ENCODE measurements at regions not wholly inside any gene's neighbourhood (a gene's known extent, or its start where the extent isn't known, plus 50 kb on each side); places are given as distances from the start of the nearest gene placed in this dataset.
"Not testable (repeated sequence)": the region's sequence is repeated elsewhere in the genome, so short reads cannot be mapped to it uniquely, and the experiment has no call there.

DNA sequence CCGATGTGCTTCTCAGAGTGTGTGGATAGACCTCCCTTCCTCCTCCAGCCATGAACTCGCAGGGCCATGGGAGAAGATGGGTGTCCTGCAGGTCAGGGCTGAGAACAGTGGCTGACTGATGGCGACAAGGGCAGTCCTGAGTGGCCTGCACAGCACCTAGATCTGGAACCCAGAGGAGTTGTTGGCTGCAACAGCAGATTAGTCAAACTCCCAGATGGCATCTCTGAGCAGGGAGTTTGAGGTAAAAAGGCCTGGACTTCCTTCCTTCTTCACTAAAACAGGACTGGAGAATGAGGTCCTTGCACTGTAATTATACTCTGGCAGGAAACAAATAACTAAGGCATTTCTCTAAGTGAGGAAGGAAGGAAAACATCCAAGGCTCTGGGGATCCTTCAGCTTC lies 160.8 kb downstream of the MYCN start:
- no peak overlapping the region for H3K4me3 ChIP-seq (ENCODE audit: low read depth, low read length)

DNA sequence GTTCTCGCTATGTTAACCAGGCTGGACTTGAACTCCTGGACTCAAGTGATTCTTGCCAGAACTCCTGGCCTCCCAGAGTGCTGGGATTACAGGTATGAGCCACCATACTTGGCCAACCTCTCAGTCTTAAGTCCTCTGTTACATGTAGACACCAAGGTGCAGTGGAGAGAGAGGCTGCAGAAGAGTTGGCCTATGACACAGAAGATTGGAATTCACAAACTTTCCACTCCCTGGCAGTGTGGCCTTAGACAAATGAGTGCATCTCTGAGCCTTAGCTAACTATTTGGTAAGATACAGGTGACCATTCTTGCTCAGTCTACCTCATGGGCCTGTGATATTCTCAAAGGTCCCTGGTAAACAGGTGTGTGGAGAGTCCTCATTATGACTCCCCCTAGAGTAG lies 159.7 kb downstream of the MYCN start:
- no peak overlapping the region for H3K4me3 ChIP-seq (ENCODE audit: low read depth, low read length)
- TF ChIP-seq CTCF (IDR thresholded peaks at IDR 0.05; ENCODE audit: low read depth, low read length, missing control alignments): no peak
- DNase-seq (ENCODE audit: low read depth): no peak

More for the DNA sequence above, 160.8 kb downstream of the MYCN start:
- no peak for DNase-seq (ENCODE audit: low read depth)
- TF ChIP-seq CTCF (IDR thresholded peaks at IDR 0.05; ENCODE audit: low read depth, low read length, missing control alignments): no peak

- H3K4me3 ChIP-seq (ENCODE audit: low read depth, low read length): no peak overlapping the region
- no peak for TF ChIP-seq CTCF (IDR thresholded peaks at IDR 0.05; ENCODE audit: low read depth, low read length, missing control alignments)
- DNase-seq (ENCODE audit: low read depth): no peak
These were observed 159.0 kb downstream of the MYCN start for GRCh38 chr2:16099326-16099725.

DNA sequence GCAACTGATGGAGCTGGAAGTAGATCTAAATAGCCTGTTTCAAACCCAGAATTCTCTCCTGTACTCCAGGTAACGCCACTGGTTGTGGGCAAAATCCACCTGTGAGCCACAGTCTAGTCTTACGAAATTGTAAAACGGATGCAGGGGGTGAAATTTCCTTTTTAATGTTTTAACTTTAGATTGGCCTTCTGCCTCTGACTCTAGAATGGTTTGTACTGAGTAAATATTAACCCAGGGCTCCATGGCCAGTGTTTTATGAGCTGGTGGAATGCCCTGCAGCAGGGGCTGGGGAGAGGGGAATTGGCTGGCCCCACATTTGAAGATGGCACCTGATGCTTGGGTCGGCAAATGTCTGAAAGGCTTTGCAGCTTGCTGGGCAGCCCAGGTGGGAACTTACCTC lies 156.6 kb downstream of the MYCN start:
- no peak for DNase-seq (ENCODE audit: low read depth)

DNA sequence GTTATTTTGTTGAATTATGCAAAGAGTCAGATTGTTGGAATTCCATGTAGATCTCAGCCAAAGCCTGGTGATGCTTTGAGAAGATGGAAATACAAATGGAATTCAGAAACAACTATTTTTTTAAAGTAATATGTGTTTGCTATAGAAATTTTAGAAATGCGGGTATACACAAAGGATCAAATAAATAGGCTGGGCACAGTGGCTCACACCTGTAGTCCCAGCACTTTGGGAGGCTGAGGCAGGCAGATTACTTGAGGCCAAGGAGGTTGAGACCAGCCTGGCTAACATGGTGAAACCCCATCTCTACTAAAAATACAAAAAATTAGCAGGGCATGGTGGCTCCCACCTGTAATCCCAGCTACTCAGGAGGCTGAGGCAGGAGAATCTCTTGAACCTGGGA lies 155.1 kb downstream of the MYCN start:
- H3K4me3 ChIP-seq (ENCODE audit: low read depth, low read length); DNase-seq (ENCODE audit: low read depth): not testable (repeated sequence)

More for the DNA sequence above, 156.6 kb downstream of the MYCN start:
- no peak for TF ChIP-seq CTCF (IDR thresholded peaks at IDR 0.05; ENCODE audit: low read depth, low read length, missing control alignments)
- H3K4me3 ChIP-seq (ENCODE audit: low read depth, low read length): no peak overlapping the region

- TF ChIP-seq CTCF (IDR thresholded peaks at IDR 0.05; ENCODE audit: low read depth, low read length, missing control alignments): no peak
- no peak overlapping the region for H3K4me3 ChIP-seq (ENCODE audit: low read depth, low read length)
- no peak for DNase-seq (ENCODE audit: low read depth)
These were observed 154.5 kb downstream of the MYCN start for GRCh38 chr2:16094811-16095210.

GRCh38 chr2:16093639-16094529 lies 153.5 kb downstream of the MYCN start:
- H3K4me3 ChIP-seq (ENCODE audit: low read depth, low read length): no peak overlapping the region
- DNase-seq (ENCODE audit: low read depth): no peak
- TF ChIP-seq CTCF (IDR thresholded peaks at IDR 0.05; ENCODE audit: low read depth, low read length, missing control alignments): no peak

All from GM12864 (cell line).